ENCODE measurements at regions not wholly inside any gene's neighbourhood (a gene's known extent, or its start where the extent isn't known, plus 50 kb on each side); places are given as distances from the start of the nearest gene placed in this dataset.
"Not testable (repeated sequence)": the region's sequence is repeated elsewhere in the genome, so short reads cannot be mapped to it uniquely, and the experiment has no call there.

GRCh38 chr7:128581100-128581499, 91.0 kb upstream of the GARIN1A start:
- not testable (repeated sequence) for H3K27ac Mint-ChIP-seq; H3K36me3 ChIP-seq (ENCODE audit: control insufficient read depth, insufficient read depth, low read length)

GRCh38 chr7:128581825-128582561, 90.1 kb upstream of the GARIN1A start:
- DNase-seq; H3K4me3 Mint-ChIP-seq; H3K27me3 ChIP-seq (ENCODE audit: control insufficient read depth, insufficient read depth, low read length); H3K4me1 Mint-ChIP-seq; H3K27me3 Mint-ChIP-seq (ENCODE audit: low read depth in 2 of 2); H3K4me1 ChIP-seq (ENCODE audit: control insufficient read depth, insufficient read depth, low read length); H3K9me3 ChIP-seq (ENCODE audit: control insufficient read depth, insufficient read depth, low read length); H3K4me3 ChIP-seq (ENCODE audit: low read length); ATAC-seq; intact Hi-C loops (cut with micrococcal nuclease); H3K36me3 ChIP-seq (ENCODE audit: control insufficient read depth, insufficient read depth, low read length); H3K9me3 Mint-ChIP-seq; H3K36me3 Mint-ChIP-seq; H3K27ac ChIP-seq (ENCODE audit: low read length): not testable (repeated sequence)
- peak overlapping the region in 1 of 2 donors; percentile 2 for H3K27ac Mint-ChIP-seq
- no CpG with 5 or more reads among the region's 2 CpGs for WGBS (ENCODE audit: insufficient coverage)

More at GRCh38 chr7:128581100-128581499, 91.0 kb upstream of the GARIN1A start:
- H3K4me3 ChIP-seq (ENCODE audit: low read length); H3K9me3 ChIP-seq (ENCODE audit: control insufficient read depth, insufficient read depth, low read length); ATAC-seq; DNase-seq; H3K27me3 Mint-ChIP-seq (ENCODE audit: low read depth in 2 of 2); H3K4me1 Mint-ChIP-seq; H3K27me3 ChIP-seq (ENCODE audit: control insufficient read depth, insufficient read depth, low read length); H3K4me1 ChIP-seq (ENCODE audit: control insufficient read depth, insufficient read depth, low read length); H3K9me3 Mint-ChIP-seq; H3K27ac ChIP-seq (ENCODE audit: low read length); H3K4me3 Mint-ChIP-seq; intact Hi-C loops (cut with micrococcal nuclease); H3K36me3 Mint-ChIP-seq: not testable (repeated sequence)
- 94% methylated on average over 3 of the region's 5 CpGs for WGBS (ENCODE audit: insufficient coverage)

- H3K4me3 ChIP-seq (ENCODE audit: low read length); H3K9me3 Mint-ChIP-seq; H3K9me3 ChIP-seq (ENCODE audit: control insufficient read depth, insufficient read depth, low read length); H3K36me3 Mint-ChIP-seq; H3K4me1 ChIP-seq (ENCODE audit: control insufficient read depth, insufficient read depth, low read length); H3K27me3 Mint-ChIP-seq (ENCODE audit: low read depth in 2 of 2); DNase-seq; H3K4me3 Mint-ChIP-seq; H3K36me3 ChIP-seq (ENCODE audit: control insufficient read depth, insufficient read depth, low read length); ATAC-seq; H3K27ac ChIP-seq (ENCODE audit: low read length); H3K27me3 ChIP-seq (ENCODE audit: control insufficient read depth, insufficient read depth, low read length); H3K4me1 Mint-ChIP-seq; intact Hi-C loops (cut with micrococcal nuclease): not testable (repeated sequence)
- H3K27ac Mint-ChIP-seq: peak overlapping the region; percentile 3 to 55
Observed at GRCh38 chr7:128586715-128587114, 85.4 kb upstream of the GARIN1A start.

GRCh38 chr7:128591705-128592104, 80.4 kb upstream of the GARIN1A start:
- TF ChIP-seq CTCF (IDR thresholded peaks at IDR 0.05): no peak
- intact Hi-C loops (cut with micrococcal nuclease): no loop called here
- DNase-seq: no peak
- peaks cover 5 to 18% of the 10 kb centered on the region in 2 donors for H3K4me1 Mint-ChIP-seq
- peaks cover 26% of the 10 kb centered on the region for H3K36me3 ChIP-seq (ENCODE audit: control insufficient read depth, insufficient read depth, low read length)
- H3K36me3 Mint-ChIP-seq: peaks cover 7% of the 10 kb centered on the region
- no peaks in the 10 kb centered on the region for H3K9me3 Mint-ChIP-seq
- H3K9me3 ChIP-seq (ENCODE audit: control insufficient read depth, insufficient read depth, low read length): no peaks in the 10 kb centered on the region
- no peak overlapping the region for H3K27ac ChIP-seq (ENCODE audit: low read length)
- H3K27ac Mint-ChIP-seq: no peak overlapping the region
- H3K27me3 ChIP-seq (ENCODE audit: control insufficient read depth, insufficient read depth, low read length): no peaks in the 10 kb centered on the region
- no peak overlapping the region for H3K4me3 Mint-ChIP-seq
- H3K4me3 ChIP-seq (ENCODE audit: low read length): no peak overlapping the region
- H3K27me3 Mint-ChIP-seq (ENCODE audit: low read depth in 2 of 2): no peaks in the 10 kb centered on the region
- no peaks in the 10 kb centered on the region for H3K4me1 ChIP-seq (ENCODE audit: control insufficient read depth, insufficient read depth, low read length)
- ATAC-seq: no peak
- WGBS (ENCODE audit: insufficient coverage): 94% methylated on average over 4 of the region's 5 CpGs

GRCh38 chr7:128592209-128592608, 79.9 kb upstream of the GARIN1A start:
- H3K36me3 Mint-ChIP-seq; H3K27me3 Mint-ChIP-seq (ENCODE audit: low read depth in 2 of 2); H3K4me1 ChIP-seq (ENCODE audit: control insufficient read depth, insufficient read depth, low read length); H3K27ac Mint-ChIP-seq; H3K27me3 ChIP-seq (ENCODE audit: control insufficient read depth, insufficient read depth, low read length); DNase-seq; H3K9me3 ChIP-seq (ENCODE audit: control insufficient read depth, insufficient read depth, low read length); ATAC-seq; intact Hi-C loops (cut with micrococcal nuclease); H3K9me3 Mint-ChIP-seq; H3K27ac ChIP-seq (ENCODE audit: low read length); H3K4me3 ChIP-seq (ENCODE audit: low read length); H3K4me3 Mint-ChIP-seq: not testable (repeated sequence)
- WGBS (ENCODE audit: insufficient coverage): no CpG with 5 or more reads among the region's 3 CpGs
- H3K36me3 ChIP-seq (ENCODE audit: control insufficient read depth, insufficient read depth, low read length): peaks cover 29% of the 10 kb centered on the region
- H3K4me1 Mint-ChIP-seq: peaks cover 6 to 21% of the 10 kb centered on the region in 2 donors

- H3K36me3 Mint-ChIP-seq; H3K9me3 Mint-ChIP-seq; intact Hi-C loops (cut with micrococcal nuclease): not testable (repeated sequence)
Observed at GRCh38 chr7:128594061-128594460, 78.0 kb upstream of the GARIN1A start.

GRCh38 chr7:128596336-128597128, 75.6 kb upstream of the GARIN1A start:
- H3K27ac Mint-ChIP-seq; H3K9me3 ChIP-seq (ENCODE audit: control insufficient read depth, insufficient read depth, low read length); H3K9me3 Mint-ChIP-seq; H3K4me3 Mint-ChIP-seq; intact Hi-C loops (cut with micrococcal nuclease); H3K4me1 ChIP-seq (ENCODE audit: control insufficient read depth, insufficient read depth, low read length); H3K27me3 Mint-ChIP-seq (ENCODE audit: low read depth in 2 of 2); H3K27ac ChIP-seq (ENCODE audit: low read length); H3K4me3 ChIP-seq (ENCODE audit: low read length); ATAC-seq; DNase-seq; H3K36me3 Mint-ChIP-seq; H3K27me3 ChIP-seq (ENCODE audit: control insufficient read depth, insufficient read depth, low read length): not testable (repeated sequence)
- 97% methylated on average over 8 of the region's 8 CpGs for WGBS (ENCODE audit: insufficient coverage)
- peaks cover 29% of the 10 kb centered on the region for H3K36me3 ChIP-seq (ENCODE audit: control insufficient read depth, insufficient read depth, low read length)
- H3K4me1 Mint-ChIP-seq: peaks cover 25 to 28% of the 10 kb centered on the region in 2 donors

More at GRCh38 chr7:128594061-128594460, 78.0 kb upstream of the GARIN1A start:
- 81% methylated on average over 4 of the region's 6 CpGs for WGBS (ENCODE audit: insufficient coverage)
- H3K4me1 ChIP-seq (ENCODE audit: control insufficient read depth, insufficient read depth, low read length); H3K4me3 ChIP-seq (ENCODE audit: low read length); H3K27me3 Mint-ChIP-seq (ENCODE audit: low read depth in 2 of 2); ATAC-seq; H3K4me3 Mint-ChIP-seq; H3K27ac ChIP-seq (ENCODE audit: low read length); DNase-seq; H3K27me3 ChIP-seq (ENCODE audit: control insufficient read depth, insufficient read depth, low read length); H3K9me3 ChIP-seq (ENCODE audit: control insufficient read depth, insufficient read depth, low read length): not testable (repeated sequence)
- peaks cover 29% of the 10 kb centered on the region for H3K36me3 ChIP-seq (ENCODE audit: control insufficient read depth, insufficient read depth, low read length)
- peaks cover 16 to 23% of the 10 kb centered on the region in 2 donors for H3K4me1 Mint-ChIP-seq
- peak overlapping the region in 1 of 2 donors; percentile 8 for H3K27ac Mint-ChIP-seq

Data from natural killer cell (primary cell).